Astrocyte (in vitro differentiated cells and primary cell): ENCODE measurements at regions not wholly inside any gene's neighbourhood (a gene's known extent, or its start where the extent isn't known, plus 50 kb on each side); places are given as distances from the start of the nearest gene placed in this dataset.

Experiments
- CTCF ChIP-seq: IDR thresholded peaks from 2 replicates; pipeline ENCODE4 v1.5.1; 2011; ENCODE audit warnings: low read depth, mild to moderate bottlenecking, inconsistent platforms, low read length, moderate library complexity; ENCODE audit not compliant: insufficient read depth
- EZH2 ChIP-seq: IDR thresholded peaks from 2 replicates; pipeline ENCODE4 v1.6.1; 2012; ENCODE audit warnings: mild to moderate bottlenecking, low read length, inconsistent platforms; ENCODE audit not compliant: insufficient read depth

GRCh38 chr12:98425859-98426258, 89.5 kb upstream of the TMPO start:
- TF ChIP-seq EZH2 (no peak), CTCF (no peak)
